Kidney (tissue), 13 donors: ENCODE measurements at regions not wholly inside any gene's neighbourhood (a gene's known extent, or its start where the extent isn't known, plus 50 kb on each side); places are given as distances from the start of the nearest gene placed in this dataset.

ENCODE experiments used
- DNase-seq, 5 donors: peaks; one replicate each; pipeline ENCODE4 v3.0.0-alpha.2; 2013 to 2020
- FAIRE-seq: peaks from 2 replicates; lab custom pipeline; 2012; peaks lifted over from hg19 to GRCh38; lab: Jason Lieb, UNC
- H3K27ac ChIP-seq, 2 donors: one replicate each; pipeline ENCODE4 v1.7.0; 2013; ENCODE audit warnings: low read depth in 2 of 2, low read length in 2 of 2, inconsistent platforms in 1 of 2
- H3K27me3 ChIP-seq: one replicate; pipeline ENCODE4 v1.7.1; 2013; ENCODE audit warnings: low read length, inconsistent platforms; ENCODE audit not compliant: control insufficient read depth, insufficient read depth
- H3K36me3 ChIP-seq, 3 donors: one replicate each; pipeline versions ENCODE4 v1.7.0 to v1.7.1; 2013; ENCODE audit warnings: low read length in 3 of 3, control low read depth in 1 of 3, inconsistent platforms in 1 of 3; ENCODE audit not compliant: insufficient read depth in 3 of 3, control insufficient read depth in 2 of 3
- H3K4me1 ChIP-seq, 3 donors: one replicate each; pipeline versions ENCODE4 v1.7.0 to v1.7.1; 2013; ENCODE audit warnings: low read length in 3 of 3, inconsistent platforms in 1 of 3, low read depth in 1 of 3; ENCODE audit not compliant: control insufficient read depth in 2 of 3, insufficient read depth in 2 of 3
- H3K4me3 ChIP-seq, 3 donors: one replicate each; pipeline versions ENCODE4 v1.7.0 to v1.8.1; 2013; ENCODE audit warnings: low read length in 3 of 3, control low read depth in 1 of 3, inconsistent platforms in 1 of 3
- H3K9ac ChIP-seq, 3 donors: one replicate each; pipeline versions ENCODE4 v1.7.0 to v1.7.1; 2013; ENCODE audit warnings: low read length in 3 of 3, control low read depth in 1 of 3, inconsistent platforms in 1 of 3
- H3K9me3 ChIP-seq, 3 donors: one replicate each; pipeline versions ENCODE4 v1.7.0 to v1.7.1; 2013; ENCODE audit warnings: low read length in 3 of 3, control low read depth in 1 of 3, inconsistent platforms in 1 of 3; ENCODE audit not compliant: control insufficient read depth in 2 of 3, insufficient read depth in 1 of 3
- CTCF ChIP-seq: IDR thresholded peaks from 3 replicates; pipeline ENCODE4 v1.5.1; 2012; ENCODE audit warnings: mild to moderate bottlenecking, moderate library complexity, borderline replicate concordance; ENCODE audit not compliant: insufficient read depth; ENCODE audit errors: extremely low read depth
- intact Hi-C: fragments of 100-400 bp; cut with DNase I; formaldehyde crosslinking; loops from one replicate; pipeline ENCODE4 v1.11.1; 2022
- donor health status: control.
- donor health status: control.
- donor health status: control.
- donor health status: control.
- donor health status: control.
- donor health status: DM: yes; HTN: yes; CAD: no.
- donor health status: Normal renal cell carcinoma (clear cell type).

- intact Hi-C loops = no loop called here
- no peak for FAIRE-seq
- H3K9ac ChIP-seq = no peak overlapping the region
Observed at GRCh38 chr14:65961004-65961403, 525.2 kb upstream of the CCDC196 start.

GRCh38 chr14:65962952-65963351 is 523.2 kb upstream of the CCDC196 start:
- Histone ChIP-seq H3K4me3 (no peak overlapping the region), H3K27me3 (no peaks in the 10 kb centered on the region), H3K36me3 (no peaks in the 10 kb centered on the region), H3K9me3 (no peaks in the 10 kb centered on the region), H3K4me1 (no peaks in the 10 kb centered on the region), H3K9ac (no peak overlapping the region), H3K27ac (no peak overlapping the region)
- no peak for DNase-seq
- TF ChIP-seq CTCF = no peak
- intact Hi-C loops = no loop called here
- no peak for FAIRE-seq

More at GRCh38 chr14:65961004-65961403, 525.2 kb upstream of the CCDC196 start:
- DNase-seq = peak in 1 of 5 donors; percentile 29
- peak; percentile 45 for TF ChIP-seq CTCF
- Histone ChIP-seq H3K4me1 (no peaks in the 10 kb centered on the region), H3K4me3 (no peak overlapping the region), H3K27ac (no peak overlapping the region), H3K9me3 (no peaks in the 10 kb centered on the region), H3K27me3 (no peaks in the 10 kb centered on the region), H3K36me3 (no peaks in the 10 kb centered on the region)

- Histone ChIP-seq H3K27me3 (no peaks in the 10 kb centered on the region), H3K9ac (no peak overlapping the region), H3K27ac (no peak overlapping the region), H3K4me1 (no peaks in the 10 kb centered on the region), H3K36me3 (no peaks in the 10 kb centered on the region), H3K4me3 (no peak overlapping the region), H3K9me3 (no peaks in the 10 kb centered on the region)
- FAIRE-seq (no peak), DNase-seq (no peak)
- TF ChIP-seq CTCF = no peak
- intact Hi-C loops = no loop called here
Observed at GRCh38 chr14:65964366-65964765, 521.8 kb upstream of the CCDC196 start.

- H3K27ac ChIP-seq = no peak overlapping the region
- no peaks in the 10 kb centered on the region for H3K27me3 ChIP-seq
- no peak overlapping the region for H3K9ac ChIP-seq
- H3K4me3 ChIP-seq = no peak overlapping the region
- H3K36me3 ChIP-seq = no peaks in the 10 kb centered on the region
- FAIRE-seq (no peak), DNase-seq (no peak)
- intact Hi-C loops = no loop called here
- H3K4me1 ChIP-seq = no peaks in the 10 kb centered on the region
- H3K9me3 ChIP-seq = no peaks in the 10 kb centered on the region
- TF ChIP-seq CTCF = no peak
Observed at GRCh38 chr14:65966188-65966587, 520.0 kb upstream of the CCDC196 start.
